Colonic mucosa (tissue), 4 donors: ENCODE measurements at regions not wholly inside any gene's neighbourhood (a gene's known extent, or its start where the extent isn't known, plus 50 kb on each side); places are given as distances from the start of the nearest gene placed in this dataset.

Source experiments
- DNase-seq: peaks from one replicate; pipeline ENCODE4 v3.0.0-alpha.2; 2020
- H3K27ac ChIP-seq: fragments of 200-600 bp; one replicate; pipeline ENCODE4 v1.8.0; 2021
- H3K27me3 ChIP-seq: fragments of 200-600 bp; one replicate; pipeline ENCODE4 v1.8.0; 2021
- H3K36me3 ChIP-seq: fragments of 200-600 bp; one replicate; pipeline ENCODE4 v1.8.0; 2021
- H3K4me1 ChIP-seq: fragments of 200-600 bp; one replicate; pipeline ENCODE4 v1.8.0; 2021; ENCODE audit warnings: mild to moderate bottlenecking
- H3K4me3 ChIP-seq: fragments of 200-600 bp; one replicate; pipeline ENCODE4 v1.8.0; 2021
- H3K9ac ChIP-seq, 2 donors: one replicate each; pipeline ENCODE4 v1.7.0; 2013; ENCODE audit warnings: control low read depth in 2 of 2, low read depth in 2 of 2, low read length in 2 of 2
- H3K9me3 ChIP-seq: fragments of 200-600 bp; one replicate; pipeline ENCODE4 v1.8.0; 2021
- intact Hi-C: fragments of 100-400 bp; cut with DNase I; formaldehyde crosslinking; loops from one replicate; pipeline ENCODE4 v1.14.1; 2022
- TF ChIP-seq, protein P1 (sequence below): fragments of 200-600 bp; IDR thresholded peaks from one replicate; pipeline ENCODE4 v1.8.0; 2022; ENCODE audit warnings: antibody characterized with exemption, mild to moderate bottlenecking
- donor health status: healthy.
- donor health status: DM: no; HTN: no; CAD: no.
- donor health status: DM: no; HTN: no; CAD: no.

DNA sequence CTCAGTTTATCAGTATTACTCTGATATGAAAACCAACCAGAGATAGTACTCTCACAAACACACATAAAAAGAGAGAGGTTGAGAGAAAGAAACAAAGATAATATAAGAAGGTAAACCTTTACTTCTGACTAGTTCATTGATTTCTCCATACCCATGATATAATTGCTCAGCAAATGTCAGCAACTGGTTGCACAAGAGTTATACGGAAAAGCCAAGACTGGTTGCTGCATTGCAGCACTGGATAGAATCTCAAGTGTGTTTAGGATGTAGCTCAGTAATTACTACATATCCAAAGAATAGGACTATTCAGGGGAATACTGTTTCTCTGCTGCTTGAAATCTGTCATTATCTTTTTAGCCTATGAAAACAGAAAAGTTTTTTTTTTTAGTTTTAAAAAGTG lies 1332.8 kb downstream of the OLFM4 start:
- H3K27ac ChIP-seq, result no peak overlapping the region
- H3K4me3 ChIP-seq, result no peak overlapping the region
- intact Hi-C loops, result no loop called here
- H3K9ac ChIP-seq, result no peak overlapping the region
- no peaks in the 10 kb centered on the region for H3K36me3 ChIP-seq
- no peaks in the 10 kb centered on the region for H3K4me1 ChIP-seq
- no peaks in the 10 kb centered on the region for H3K9me3 ChIP-seq
- TF ChIP-seq, protein P1, sequence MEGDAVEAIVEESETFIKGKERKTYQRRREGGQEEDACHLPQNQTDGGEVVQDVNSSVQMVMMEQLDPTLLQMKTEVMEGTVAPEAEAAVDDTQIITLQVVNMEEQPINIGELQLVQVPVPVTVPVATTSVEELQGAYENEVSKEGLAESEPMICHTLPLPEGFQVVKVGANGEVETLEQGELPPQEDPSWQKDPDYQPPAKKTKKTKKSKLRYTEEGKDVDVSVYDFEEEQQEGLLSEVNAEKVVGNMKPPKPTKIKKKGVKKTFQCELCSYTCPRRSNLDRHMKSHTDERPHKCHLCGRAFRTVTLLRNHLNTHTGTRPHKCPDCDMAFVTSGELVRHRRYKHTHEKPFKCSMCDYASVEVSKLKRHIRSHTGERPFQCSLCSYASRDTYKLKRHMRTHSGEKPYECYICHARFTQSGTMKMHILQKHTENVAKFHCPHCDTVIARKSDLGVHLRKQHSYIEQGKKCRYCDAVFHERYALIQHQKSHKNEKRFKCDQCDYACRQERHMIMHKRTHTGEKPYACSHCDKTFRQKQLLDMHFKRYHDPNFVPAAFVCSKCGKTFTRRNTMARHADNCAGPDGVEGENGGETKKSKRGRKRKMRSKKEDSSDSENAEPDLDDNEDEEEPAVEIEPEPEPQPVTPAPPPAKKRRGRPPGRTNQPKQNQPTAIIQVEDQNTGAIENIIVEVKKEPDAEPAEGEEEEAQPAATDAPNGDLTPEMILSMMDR, result no peak
- H3K27me3 ChIP-seq, result no peaks in the 10 kb centered on the region
- DNase-seq, result no peak

DNA sequence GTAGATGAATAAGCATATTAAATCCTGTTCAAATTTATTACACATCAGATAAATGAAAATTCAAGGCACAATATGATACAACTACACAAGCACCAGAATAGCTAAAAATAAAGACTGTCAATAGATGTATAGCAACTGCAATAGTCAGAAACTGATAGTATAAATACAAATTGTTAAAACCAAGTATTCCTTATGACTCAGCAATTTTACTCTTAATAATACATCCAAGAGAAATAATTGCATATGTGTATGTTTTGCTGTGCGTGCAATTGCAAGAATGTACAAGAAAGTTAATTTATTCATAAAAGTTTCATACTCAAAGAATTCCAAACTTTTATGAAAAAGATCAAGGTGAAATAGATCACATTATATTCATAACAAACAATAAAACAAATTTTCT lies 1338.1 kb downstream of the OLFM4 start:
- intact Hi-C loops, result no loop called here
- no peaks in the 10 kb centered on the region for H3K27me3 ChIP-seq
- TF ChIP-seq, protein P1, result no peak

DNA sequence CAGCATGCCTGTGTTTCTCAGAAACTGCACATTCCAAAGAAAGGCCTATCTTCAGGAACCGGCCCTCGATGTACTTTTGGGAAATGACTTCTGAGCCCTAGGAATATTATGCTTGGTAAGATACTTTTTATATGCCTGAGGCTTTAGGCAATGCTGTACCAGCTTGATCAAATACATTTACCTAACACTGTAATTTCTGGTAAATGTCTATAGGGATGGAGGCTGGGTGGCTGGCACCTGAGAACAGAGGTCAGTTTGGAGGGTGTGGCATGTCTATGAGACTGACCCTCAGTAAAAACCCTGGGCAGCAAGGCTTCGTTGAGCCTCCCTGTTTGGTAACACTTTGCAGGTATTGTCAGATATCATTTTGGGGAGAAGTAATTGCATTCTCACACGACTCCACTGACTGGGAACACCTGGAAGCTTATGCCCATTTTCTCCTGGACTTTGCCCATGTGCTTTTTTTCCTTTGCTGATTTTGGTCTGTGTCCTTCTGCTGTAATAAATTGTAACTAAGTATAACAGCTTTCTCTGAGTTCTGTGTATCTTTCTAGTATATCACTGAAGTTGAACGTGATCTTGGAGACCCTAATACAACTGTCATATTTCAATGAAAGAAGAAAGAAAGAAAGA lies 1339.1 kb downstream of the OLFM4 start:
- DNase-seq, result no peak
- Histone ChIP-seq H3K9me3 (no peaks in the 10 kb centered on the region), H3K27me3 (no peaks in the 10 kb centered on the region), H3K27ac (no peak overlapping the region), H3K4me3 (no peak overlapping the region), H3K36me3 (no peaks in the 10 kb centered on the region), H3K4me1 (no peaks in the 10 kb centered on the region), H3K9ac (no peak overlapping the region)
- TF ChIP-seq, protein P1, result no peak
- intact Hi-C loops, result no loop called here

More for the DNA sequence above, 1338.1 kb downstream of the OLFM4 start:
- no peak for DNase-seq
- no peak overlapping the region for H3K27ac ChIP-seq
- H3K4me1 ChIP-seq, result no peaks in the 10 kb centered on the region
- H3K9me3 ChIP-seq, result no peaks in the 10 kb centered on the region
- no peaks in the 10 kb centered on the region for H3K36me3 ChIP-seq
- no peak overlapping the region for H3K4me3 ChIP-seq
- H3K9ac ChIP-seq, result no peak overlapping the region

DNA sequence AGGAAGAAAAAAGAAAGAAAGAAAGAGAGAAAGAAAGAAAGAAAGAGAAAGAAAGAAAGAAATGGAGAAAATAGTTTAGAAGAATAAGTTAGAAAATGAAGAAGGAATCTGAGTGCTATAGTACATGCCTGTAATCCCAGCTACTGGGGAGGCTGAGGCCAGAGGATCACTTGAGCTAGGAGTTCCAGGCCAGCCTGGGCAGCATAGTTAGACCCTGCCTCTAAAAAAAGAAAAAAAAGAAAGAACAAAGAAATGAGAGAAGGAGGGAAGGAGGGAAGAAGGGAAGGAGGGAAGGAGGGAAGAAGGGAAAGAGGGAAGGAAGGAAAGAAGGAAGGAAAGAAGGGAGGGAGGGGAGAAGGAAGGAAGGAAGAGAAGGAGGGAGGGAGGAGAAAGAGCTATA lies 1339.8 kb downstream of the OLFM4 start:
- Histone ChIP-seq H3K4me3 (no peak overlapping the region), H3K9ac (no peak overlapping the region), H3K27me3 (no peaks in the 10 kb centered on the region), H3K36me3 (no peaks in the 10 kb centered on the region), H3K4me1 (no peaks in the 10 kb centered on the region), H3K27ac (no peak overlapping the region), H3K9me3 (no peaks in the 10 kb centered on the region)
- intact Hi-C loops, result no loop called here
- DNase-seq, result no peak
- TF ChIP-seq, protein P1, result no peak

DNA sequence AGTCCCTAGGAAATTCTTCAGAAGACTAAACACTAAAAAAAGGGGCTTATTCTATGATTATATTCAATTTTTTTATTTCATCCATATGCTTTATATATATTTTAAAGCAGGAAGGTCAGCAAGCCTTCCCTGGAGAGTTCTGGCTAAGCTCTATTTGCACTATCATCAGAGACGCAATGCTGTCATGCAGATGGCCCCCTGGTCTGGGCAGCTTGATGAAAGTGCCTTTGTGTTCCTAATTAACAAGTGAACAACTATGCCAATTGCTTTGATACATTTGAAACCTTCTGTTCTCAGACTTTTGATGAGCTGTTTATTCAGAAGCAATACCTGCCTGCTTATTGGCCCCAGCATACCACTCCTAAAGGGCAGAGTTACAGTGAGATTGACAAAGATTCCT lies 1344.6 kb downstream of the OLFM4 start:
- TF ChIP-seq, protein P1, result no peak
- no peak overlapping the region for H3K4me3 ChIP-seq
- H3K36me3 ChIP-seq, result no peaks in the 10 kb centered on the region
- H3K4me1 ChIP-seq, result no peaks in the 10 kb centered on the region
- no peak overlapping the region for H3K9ac ChIP-seq
- intact Hi-C loops, result no loop called here
- no peak for DNase-seq
- no peaks in the 10 kb centered on the region for H3K27me3 ChIP-seq
- H3K27ac ChIP-seq, result no peak overlapping the region
- H3K9me3 ChIP-seq, result no peaks in the 10 kb centered on the region
